ENCODE measurements at regions not wholly inside any gene's neighbourhood (a gene's known extent, or its start where the extent isn't known, plus 50 kb on each side); places are given as distances from the start of the nearest gene placed in this dataset.

DNA sequence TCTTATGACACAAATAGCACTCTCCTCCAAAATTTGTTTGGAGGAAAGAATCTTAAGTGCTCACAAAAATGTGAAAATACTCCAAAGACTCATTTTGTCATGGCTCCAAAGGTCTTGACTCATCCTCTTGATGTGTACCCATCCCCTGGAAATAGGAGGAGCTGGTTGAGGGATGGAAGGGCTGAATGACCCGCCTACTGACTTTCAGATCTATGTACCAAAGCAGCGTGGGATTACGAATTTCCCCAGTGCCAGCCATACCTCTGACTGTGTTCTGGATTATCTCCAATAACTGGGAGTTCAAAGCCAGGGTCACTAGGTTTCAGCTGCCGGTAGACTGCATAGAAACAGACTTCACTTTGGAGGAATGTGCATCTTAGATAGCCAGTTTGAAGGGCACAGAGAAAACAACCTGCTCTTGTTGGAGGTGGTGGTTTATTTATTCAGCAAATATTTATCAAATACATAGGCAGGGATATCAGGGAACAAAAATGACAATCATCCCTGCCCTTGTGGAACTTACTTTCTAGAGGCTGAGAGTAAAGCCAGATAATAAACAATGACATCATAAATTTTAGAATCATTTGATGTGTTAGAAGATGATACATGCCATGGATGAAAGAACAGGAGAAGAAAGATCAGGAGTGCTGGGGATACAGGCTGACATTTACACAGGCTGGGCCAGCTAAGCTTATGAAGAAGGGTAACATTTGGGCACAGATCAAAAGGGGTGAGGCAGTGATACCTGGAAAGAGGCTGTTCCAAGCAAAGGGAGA, 246.6 kb downstream of the TBXT start:
- no peak overlapping the region for H3K4me3 ChIP-seq (ENCODE audit: control insufficient read depth, low read depth, low read length)
- TF ChIP-seq, protein P1, sequence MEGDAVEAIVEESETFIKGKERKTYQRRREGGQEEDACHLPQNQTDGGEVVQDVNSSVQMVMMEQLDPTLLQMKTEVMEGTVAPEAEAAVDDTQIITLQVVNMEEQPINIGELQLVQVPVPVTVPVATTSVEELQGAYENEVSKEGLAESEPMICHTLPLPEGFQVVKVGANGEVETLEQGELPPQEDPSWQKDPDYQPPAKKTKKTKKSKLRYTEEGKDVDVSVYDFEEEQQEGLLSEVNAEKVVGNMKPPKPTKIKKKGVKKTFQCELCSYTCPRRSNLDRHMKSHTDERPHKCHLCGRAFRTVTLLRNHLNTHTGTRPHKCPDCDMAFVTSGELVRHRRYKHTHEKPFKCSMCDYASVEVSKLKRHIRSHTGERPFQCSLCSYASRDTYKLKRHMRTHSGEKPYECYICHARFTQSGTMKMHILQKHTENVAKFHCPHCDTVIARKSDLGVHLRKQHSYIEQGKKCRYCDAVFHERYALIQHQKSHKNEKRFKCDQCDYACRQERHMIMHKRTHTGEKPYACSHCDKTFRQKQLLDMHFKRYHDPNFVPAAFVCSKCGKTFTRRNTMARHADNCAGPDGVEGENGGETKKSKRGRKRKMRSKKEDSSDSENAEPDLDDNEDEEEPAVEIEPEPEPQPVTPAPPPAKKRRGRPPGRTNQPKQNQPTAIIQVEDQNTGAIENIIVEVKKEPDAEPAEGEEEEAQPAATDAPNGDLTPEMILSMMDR (IDR thresholded peaks at IDR 0.05; ENCODE audit: control insufficient read depth, insufficient read depth, low read depth, low read length, missing control alignments), result no peak
- DNase-seq (ENCODE audit: low read depth), result no peak

DNA sequence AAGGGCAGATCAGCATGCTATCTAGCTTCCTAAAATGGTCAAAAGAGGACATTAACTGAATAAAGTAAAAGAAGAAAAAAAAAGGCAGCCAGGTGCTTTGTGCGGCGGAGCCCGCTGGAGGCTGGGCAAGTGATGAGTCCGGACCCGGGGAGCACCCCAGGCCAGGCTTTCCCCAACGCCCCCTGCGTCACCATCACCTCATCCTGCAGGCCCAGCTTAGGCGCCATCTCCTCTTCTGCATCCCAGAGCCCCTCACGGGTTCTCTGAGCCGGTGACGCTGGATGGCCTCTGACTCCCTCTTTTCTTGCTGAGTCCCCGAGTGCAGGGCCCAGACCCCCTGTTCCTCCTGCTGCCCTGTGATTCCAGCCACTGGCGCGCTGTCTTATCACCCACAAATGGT, 250.1 kb downstream of the TBXT start:
- no peak for DNase-seq (ENCODE audit: low read depth)
- no peak overlapping the region for H3K4me3 ChIP-seq (ENCODE audit: control insufficient read depth, low read depth, low read length)
- TF ChIP-seq, protein P1 (IDR thresholded peaks at IDR 0.05; ENCODE audit: control insufficient read depth, insufficient read depth, low read depth, low read length, missing control alignments), result no peak

DNA sequence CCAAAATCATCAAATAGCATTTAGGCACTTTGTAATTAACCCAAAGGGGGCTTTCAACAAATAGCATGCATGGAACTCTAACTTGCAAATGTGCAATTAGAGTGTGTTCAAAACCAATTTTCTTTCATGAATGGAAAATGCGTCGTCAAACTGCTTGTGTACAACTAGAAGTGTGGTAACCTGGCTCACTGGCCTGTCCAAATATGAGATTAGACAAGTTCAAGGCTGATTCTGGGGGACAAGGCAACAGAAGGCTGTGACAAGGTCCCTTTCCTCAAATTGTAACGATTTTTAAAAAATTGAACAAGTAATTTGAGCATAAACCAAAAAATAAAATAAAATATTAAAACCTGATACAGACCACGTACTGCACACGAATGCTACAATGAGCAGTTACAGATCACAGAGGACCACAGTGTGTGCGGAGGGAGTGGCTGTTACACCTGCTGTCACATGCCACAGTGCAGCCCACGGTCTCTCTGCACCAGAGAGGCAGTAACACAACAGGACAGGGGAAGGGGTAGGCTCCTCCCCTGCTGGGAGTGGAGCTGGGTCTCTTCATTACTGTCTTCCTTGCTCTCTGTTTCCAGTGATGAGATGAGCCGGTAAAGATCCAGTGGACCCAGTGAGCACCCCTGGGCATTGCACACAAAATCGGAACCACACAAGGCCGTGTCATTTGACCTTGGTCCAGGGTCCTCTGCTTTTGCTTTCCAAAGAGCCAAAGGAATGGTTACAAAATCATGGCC, 252.2 kb upstream of the PDE10A start:
- H3K4me3 ChIP-seq (ENCODE audit: control insufficient read depth, low read depth, low read length), result no peak overlapping the region
- TF ChIP-seq, protein P1 (IDR thresholded peaks at IDR 0.05; ENCODE audit: control insufficient read depth, insufficient read depth, low read depth, low read length, missing control alignments), result no peak
- DNase-seq (ENCODE audit: low read depth), result no peak

DNA sequence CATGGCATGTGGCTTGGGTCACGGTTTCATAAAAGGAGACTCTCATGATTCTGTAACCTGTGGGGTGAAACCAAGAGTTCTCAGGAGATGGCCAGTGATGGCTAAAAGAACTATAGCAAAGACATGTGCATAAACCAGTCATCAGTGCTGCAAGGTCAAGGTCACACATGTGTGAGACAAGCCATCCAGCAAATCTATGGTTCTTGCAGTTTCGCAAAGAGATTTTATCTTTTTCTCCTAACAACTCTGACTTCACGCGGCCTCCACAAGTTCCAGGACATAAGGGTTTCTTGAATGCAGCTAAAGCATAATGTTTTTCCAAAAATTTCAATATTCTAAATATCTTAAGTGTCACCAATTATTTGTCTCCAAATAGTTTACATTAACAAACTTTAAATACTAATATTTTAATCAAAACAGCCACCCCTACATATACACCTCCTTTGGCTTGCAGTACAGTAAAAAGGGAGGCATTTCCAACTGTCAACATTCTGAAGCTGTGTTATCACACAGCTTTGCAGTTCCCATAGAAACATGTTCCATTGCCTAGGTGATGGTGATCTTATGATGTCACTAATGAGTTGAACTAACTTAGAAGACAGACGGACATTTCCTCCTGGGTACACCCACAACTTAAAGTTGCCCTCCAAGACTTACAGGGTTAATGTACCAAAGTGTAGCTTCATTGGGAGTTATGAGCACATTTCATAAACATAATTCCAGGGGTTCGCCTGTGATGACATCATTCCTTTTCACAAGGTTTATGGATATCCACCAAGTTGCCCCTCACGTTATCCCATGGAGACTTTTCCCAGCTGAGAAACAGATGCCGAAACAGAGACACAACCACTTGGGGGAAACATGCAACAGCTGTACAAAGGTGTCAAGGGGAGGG, 250.9 kb upstream of the PDE10A start:
- no peak for DNase-seq (ENCODE audit: low read depth)
- H3K4me3 ChIP-seq (ENCODE audit: control insufficient read depth, low read depth, low read length), result no peak overlapping the region
- TF ChIP-seq, protein P1 (IDR thresholded peaks at IDR 0.05; ENCODE audit: control insufficient read depth, insufficient read depth, low read depth, low read length, missing control alignments), result no peak

DNA sequence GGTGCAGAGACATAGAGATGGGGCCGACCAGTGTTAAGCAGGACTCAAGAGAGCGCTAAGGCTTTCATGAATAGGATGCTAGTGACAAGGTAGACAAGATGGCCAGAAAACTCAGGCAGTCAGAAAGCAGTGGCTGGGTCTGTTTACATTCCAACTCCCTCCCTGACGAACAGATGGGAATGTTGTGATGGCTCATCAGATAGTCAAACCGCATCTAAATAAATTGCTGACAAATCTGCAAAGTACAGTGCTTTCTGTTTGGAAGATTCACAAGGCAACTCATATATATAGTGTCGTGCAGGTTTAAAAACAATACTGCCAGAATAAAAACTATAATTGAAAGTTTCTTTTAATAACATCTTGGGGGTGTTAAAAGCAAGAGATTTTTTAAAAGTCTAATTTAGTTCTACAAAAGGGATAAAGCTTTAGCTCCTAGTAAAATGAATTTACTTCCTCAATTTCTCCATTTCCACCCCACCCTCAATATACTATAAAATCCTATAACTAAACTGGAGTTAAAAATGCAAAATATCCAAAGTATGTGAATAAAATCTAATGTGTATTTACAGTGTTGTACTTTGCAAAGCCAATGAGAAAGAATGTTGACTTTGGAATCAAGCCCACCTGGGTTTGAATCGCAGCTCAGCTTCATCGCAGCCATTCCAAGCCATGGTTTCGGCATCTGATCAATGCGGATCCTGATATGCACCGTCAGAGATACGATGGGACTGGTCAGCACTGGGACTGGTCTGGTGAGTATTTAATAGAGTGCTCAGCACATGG, 247.3 kb upstream of the PDE10A start:
- no peak for DNase-seq (ENCODE audit: low read depth)
- no peak overlapping the region for H3K4me3 ChIP-seq (ENCODE audit: control insufficient read depth, low read depth, low read length)
- TF ChIP-seq, protein P1 (IDR thresholded peaks at IDR 0.05; ENCODE audit: control insufficient read depth, insufficient read depth, low read depth, low read length, missing control alignments), result no peak

DNA sequence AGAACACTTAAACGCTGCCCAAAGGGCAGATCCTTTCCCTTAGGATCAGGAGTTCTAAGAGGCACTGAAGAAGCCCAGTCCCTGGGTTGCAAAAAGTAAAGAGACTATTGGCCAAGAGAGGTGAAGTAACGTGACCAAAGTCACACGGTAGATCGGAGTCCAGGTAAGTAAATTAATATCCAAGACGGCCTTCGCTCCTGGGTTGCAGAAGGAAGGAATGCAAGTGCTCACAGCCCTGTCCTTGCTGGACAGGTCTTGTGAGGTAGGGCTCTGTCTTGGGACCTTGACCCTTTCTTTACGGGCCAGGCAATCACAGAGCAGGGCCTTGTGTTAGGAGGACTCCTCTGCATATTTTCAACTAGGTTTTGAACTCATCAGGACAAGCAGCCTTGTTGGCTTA, 243.7 kb upstream of the PDE10A start:
- TF ChIP-seq, protein P1 (IDR thresholded peaks at IDR 0.05; ENCODE audit: control insufficient read depth, insufficient read depth, low read depth, low read length, missing control alignments), result no peak
- no peak for DNase-seq (ENCODE audit: low read depth)
- no peak overlapping the region for H3K4me3 ChIP-seq (ENCODE audit: control insufficient read depth, low read depth, low read length)

Measured in AG09309 (cell line).